ENCODE measurements at regions not wholly inside any gene's neighbourhood (a gene's known extent, or its start where the extent isn't known, plus 50 kb on each side); places are given as distances from the start of the nearest gene placed in this dataset.

GRCh38 chr13:73767747-73768315, 366.4 kb downstream of the KLF12 start:
- TF ChIP-seq POLR2A (IDR thresholded peaks at IDR 0.05; ENCODE audit: low read length) (no peak), GATA1 (IDR thresholded peaks at IDR 0.05; ENCODE audit: low read depth, low read length) (no peak)
